NCI-H82 treated with DMSO at 0.1 percent for 48 hours (cell line): ENCODE measurements at regions not wholly inside any gene's neighbourhood (a gene's known extent, or its start where the extent isn't known, plus 50 kb on each side); places are given as distances from the start of the nearest gene placed in this dataset.
A peak's percentile ranks its signal among the peaks of the same experiment; 100 is the strongest.

Experiments
- DNase-seq: peaks from one replicate; lab custom pipeline; 2025; ENCODE audit not compliant: unreplicated experiment; lab: John Stamatoyannopoulos, UW

DNA sequence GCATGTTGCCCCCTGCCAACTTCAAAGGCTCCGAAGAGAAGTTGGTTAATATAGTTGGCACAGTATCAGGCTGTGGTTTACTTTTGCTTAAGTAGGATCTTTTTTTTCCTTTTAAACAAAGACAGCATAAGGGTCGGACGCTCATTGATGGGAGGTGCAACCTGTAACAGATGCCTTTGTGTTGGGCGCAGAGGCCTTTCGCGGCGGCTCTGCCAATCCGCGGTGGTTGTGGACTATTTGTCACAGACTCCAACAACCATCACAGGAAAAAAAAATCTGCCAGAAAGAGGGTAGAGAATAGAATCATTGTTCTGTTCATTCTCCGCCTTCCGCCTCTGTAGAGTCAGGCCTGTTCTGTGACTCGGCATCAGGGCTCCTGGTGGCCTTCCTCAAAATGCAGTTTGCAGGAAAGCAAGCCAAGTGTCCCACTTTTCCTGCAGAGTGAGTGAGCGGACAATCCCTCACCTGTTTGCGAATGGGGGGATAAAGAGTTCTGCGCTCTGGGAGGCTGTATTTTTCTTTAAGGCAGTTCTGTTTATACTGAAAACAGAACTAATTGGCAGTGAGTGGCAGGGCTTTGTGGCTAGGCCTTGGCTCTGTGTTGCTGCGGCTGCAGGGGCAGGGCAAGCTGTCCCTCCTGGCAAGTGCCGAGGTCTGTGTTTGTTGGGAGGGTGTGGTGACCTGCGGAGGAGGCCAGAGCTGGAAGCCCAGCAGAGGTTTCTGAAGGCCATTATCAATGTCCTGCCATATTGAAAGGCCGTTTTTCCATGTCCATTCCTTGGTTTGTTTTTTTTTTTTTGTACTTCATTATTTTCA is 83.0 kb upstream of the PIWIL1 start:
- no peak for DNase-seq

DNA sequence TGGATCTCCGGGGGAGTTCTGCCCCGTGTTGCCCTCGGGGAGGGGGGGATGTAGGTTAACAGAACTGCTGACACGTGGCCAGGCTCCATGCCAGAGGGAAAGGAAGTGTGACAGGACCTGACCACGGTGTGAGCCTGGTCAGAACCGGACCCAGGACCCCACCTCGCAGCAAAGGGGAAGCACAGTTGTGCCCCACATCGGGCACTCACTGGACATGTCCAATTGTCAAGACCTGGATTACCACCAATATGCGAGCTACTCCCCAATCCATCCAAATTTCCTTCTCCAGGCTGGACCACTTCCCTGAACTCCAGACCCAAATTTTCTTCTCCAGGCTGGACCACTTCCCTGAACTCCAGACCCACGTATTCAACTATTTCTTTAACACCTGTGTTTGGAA is 78.8 kb upstream of the PIWIL1 start:
- DNase-seq, result no peak

DNA sequence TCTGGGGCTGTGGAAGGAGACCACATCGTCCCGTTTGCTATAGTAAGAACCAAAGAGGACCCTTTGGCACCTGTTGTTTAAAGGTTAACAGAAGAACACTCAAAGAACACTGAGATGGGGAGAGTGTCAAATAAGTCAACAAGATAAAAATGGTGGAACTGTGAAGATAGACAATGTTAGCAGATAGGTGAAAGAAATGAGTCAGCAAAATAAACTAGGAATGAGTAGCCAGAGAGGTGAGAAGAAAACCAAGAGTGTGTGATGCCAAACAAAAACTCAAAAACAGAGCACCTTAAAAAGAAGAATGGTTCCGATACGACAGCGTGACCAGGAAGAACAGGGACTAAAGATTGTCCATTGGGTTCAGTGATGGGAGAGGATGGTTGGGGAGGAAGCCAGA is 74.7 kb upstream of the PIWIL1 start:
- DNase-seq, result no peak

DNA sequence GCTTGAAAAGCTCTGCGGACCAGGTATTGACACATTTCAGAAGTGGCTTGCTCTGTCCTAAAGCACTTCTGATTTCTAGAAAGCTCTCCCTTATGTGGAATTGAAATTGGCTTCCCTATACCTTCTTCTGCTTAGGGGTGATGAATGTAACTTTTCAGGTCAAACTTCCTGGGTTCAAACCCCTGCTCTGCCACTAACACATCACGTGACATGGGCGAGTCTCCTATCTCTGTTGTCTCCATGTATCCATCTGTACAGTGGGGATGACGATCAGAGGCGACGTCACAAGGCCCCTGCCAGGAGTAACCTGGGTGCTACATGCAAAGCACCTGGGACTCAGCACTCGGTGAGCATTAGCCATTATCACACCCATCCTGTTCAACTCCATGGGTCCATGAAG is 73.7 kb upstream of the PIWIL1 start:
- DNase-seq, result no peak

DNA sequence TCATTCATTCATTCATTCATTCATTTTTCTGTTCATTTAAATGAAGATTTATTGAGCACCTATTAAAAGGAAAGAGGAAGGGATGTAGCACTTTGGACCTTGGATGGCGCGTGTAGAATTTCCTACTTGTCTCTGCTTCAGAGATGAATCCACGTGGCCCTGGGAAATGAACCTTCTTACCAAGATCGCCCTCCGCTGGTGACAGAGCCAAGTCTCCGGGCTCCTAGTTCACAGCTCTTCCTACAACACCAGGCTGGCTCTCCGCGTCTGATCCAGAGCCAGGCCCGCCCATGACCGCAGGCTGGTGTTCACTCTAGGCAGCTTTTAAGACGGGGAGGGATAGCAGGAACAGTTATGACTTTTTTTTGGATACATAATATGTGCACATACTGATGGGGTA is 70.9 kb upstream of the PIWIL1 start:
- DNase-seq, result no peak

DNA sequence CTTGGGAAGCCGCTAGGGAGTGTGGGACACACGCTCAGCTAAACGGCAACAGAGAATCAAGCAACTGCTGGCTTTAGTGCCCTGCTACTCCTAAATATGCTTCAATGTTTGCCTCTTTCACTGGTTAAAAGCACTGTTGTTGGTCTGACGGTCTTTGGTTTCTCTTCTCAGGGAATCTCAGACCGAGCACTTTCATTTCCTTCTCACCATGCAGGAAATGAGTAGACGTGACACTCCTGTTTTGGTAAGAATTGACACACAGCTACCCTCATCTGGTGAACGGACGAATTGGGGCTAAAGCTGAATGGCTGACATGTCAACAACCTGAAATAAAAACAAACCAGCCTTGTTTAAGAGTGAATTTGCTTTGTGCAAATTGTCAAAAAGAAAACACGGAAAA is 57.5 kb upstream of the PIWIL1 start:
- no peak for DNase-seq

DNA sequence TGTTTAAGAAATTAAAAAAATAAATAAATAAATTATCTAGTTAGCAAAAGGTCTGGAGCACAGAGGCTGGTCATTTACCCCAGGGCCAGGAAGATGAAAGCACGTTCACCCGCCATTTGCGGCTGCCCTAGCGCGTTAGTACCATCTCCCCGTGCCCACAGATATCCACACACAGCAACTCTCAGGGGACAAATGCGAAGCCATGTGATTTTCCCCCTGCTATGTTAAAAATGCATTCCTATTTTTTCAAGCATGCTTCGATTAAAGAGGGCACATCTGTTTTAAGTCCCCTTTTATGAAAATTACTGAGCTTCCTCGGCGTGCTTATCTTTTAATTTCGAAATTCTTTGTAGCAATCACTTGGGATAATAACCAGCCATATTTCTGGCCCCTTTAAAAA is 56.9 kb upstream of the PIWIL1 start:
- DNase-seq, result no peak

DNA sequence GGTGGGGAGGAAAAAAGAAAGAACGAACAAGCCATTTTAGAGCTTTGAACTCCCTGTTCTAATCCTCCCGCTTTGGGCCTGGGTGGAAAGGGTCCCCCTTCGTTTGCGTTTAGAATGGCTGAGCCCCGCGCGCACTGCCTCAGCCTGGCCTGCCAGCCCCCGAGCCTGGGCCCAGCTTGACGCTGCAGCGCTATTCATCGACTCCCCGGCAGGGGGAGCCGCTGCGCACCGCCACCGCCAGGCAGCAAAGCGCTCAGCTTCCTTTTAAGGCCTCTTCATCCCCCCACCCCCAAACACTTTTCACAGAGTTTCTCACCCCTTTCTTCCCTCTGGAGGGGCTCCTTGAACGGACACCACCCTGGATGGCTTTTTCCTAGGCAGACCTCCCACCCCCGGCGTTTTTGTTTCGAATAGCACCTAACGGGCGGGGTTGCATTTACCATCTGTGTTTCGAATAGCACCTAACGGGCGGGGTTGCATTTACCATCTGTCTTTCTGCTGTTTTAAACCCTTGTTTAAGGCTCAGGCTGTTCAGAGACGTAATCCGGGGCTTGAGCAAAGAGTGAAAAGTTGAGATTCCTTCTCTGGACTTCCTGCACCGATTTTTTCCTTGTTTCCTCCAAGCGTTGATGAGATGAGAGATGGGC is 56.4 kb upstream of the PIWIL1 start:
- DNase-seq, result peak; percentile 26

DNA sequence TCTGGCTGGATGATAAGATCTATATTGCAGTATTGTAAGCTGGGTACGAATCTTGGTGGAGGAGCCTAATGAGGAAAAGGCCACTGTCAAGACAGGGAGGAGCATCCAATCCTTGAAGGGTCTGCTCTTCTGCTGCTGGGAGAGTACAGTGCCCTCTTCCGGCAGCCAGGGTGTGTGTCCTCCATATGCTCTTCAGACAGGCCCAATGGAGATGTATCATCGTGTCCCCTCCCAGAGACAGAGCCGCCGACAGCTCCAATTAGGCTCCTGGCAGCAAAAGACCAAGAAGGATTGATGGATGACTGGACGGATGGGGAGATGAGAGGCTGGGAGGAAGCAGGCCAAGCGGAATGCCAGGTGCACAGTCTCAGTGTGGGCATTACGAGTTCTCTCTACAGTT is 51.6 kb upstream of the PIWIL1 start:
- no peak for DNase-seq

GRCh38 chr12:130286741-130287440 is 50.8 kb upstream of the PIWIL1 start:
- DNase-seq, result no peak
